Activated CD4-positive, alpha-beta memory T cell treated with anti-CD3 and anti-CD28 coated beads, Interleukin-2, amount 10 ng/mL, durations not matched to agents 7 days and 5 days (primary cell): ENCODE measurements at regions not wholly inside any gene's neighbourhood (a gene's known extent, or its start where the extent isn't known, plus 50 kb on each side); places are given as distances from the start of the nearest gene placed in this dataset.

Source experiments
- CTCF ChIA-PET: fragments of 350-600 bp; sonication (Branson Sonifier 250); formaldehyde crosslinking; loops from one replicate; lab custom pipeline; 2021; ENCODE audit warnings: antibody characterized with exemption, inconsistent platforms; lab: Charles Lee
- POLR2A ChIA-PET: fragments of 350-600 bp; sonication (Branson Sonifier 250); formaldehyde crosslinking; loops from one replicate; lab custom pipeline; 2021; ENCODE audit warnings: antibody characterized with exemption; lab: Charles Lee
- DNase-seq: peaks from one replicate; pipeline ENCODE4 v3.0.0-alpha.2; 2020
- H3K27ac Mint-ChIP-seq: one replicate; pipeline ENCODE4 v1.8.0; 2021; ENCODE audit warnings: mild to moderate bottlenecking, mixed read lengths
- H3K27me3 Mint-ChIP-seq: one replicate; pipeline ENCODE4 v1.8.0; 2021; ENCODE audit warnings: mixed read lengths
- H3K36me3 Mint-ChIP-seq: one replicate; pipeline ENCODE4 v1.8.0; 2021; ENCODE audit warnings: low read depth, mixed read lengths
- H3K4me1 Mint-ChIP-seq: one replicate; pipeline ENCODE4 v1.8.0; 2021; ENCODE audit warnings: mixed read lengths
- H3K4me3 Mint-ChIP-seq: one replicate; pipeline ENCODE4 v1.8.0; 2021; ENCODE audit warnings: mild to moderate bottlenecking, mixed read lengths
- H3K9me3 Mint-ChIP-seq: one replicate; pipeline ENCODE4 v1.8.0; 2021; ENCODE audit warnings: mixed read lengths

GRCh38 chr9:105975886-105976645 is 281.7 kb downstream of the TMEM38B start:
- H3K9me3 Mint-ChIP-seq, result no peaks in the 10 kb centered on the region
- ChIA-PET CTCF (no interaction called here), POLR2A (no interaction called here)

GRCh38 chr9:105978336-105978735 is 284.0 kb downstream of the TMEM38B start:
- Mint-ChIP-seq H3K4me3 (no peak overlapping the region), H3K4me1 (no peaks in the 10 kb centered on the region), H3K27me3 (no peaks in the 10 kb centered on the region), H3K36me3 (no peaks in the 10 kb centered on the region), H3K9me3 (no peaks in the 10 kb centered on the region), H3K27ac (no peak overlapping the region)
- POLR2A ChIA-PET, result no interaction called here
- CTCF ChIA-PET, result no interaction called here
- DNase-seq, result no peak

More at GRCh38 chr9:105975886-105976645, 281.7 kb downstream of the TMEM38B start:
- no peak for DNase-seq
- Mint-ChIP-seq H3K4me1 (no peaks in the 10 kb centered on the region), H3K36me3 (no peaks in the 10 kb centered on the region), H3K4me3 (no peak overlapping the region), H3K27ac (no peak overlapping the region), H3K27me3 (no peaks in the 10 kb centered on the region)

- no peaks in the 10 kb centered on the region for H3K27me3 Mint-ChIP-seq
- no peaks in the 10 kb centered on the region for H3K4me1 Mint-ChIP-seq
- H3K9me3 Mint-ChIP-seq, result no peaks in the 10 kb centered on the region
- no peak overlapping the region for H3K4me3 Mint-ChIP-seq
- H3K27ac Mint-ChIP-seq, result no peak overlapping the region
- CTCF ChIA-PET, result no interaction called here
- no peak for DNase-seq
- POLR2A ChIA-PET, result no interaction called here
- H3K36me3 Mint-ChIP-seq, result no peaks in the 10 kb centered on the region
These were observed 284.5 kb downstream of the TMEM38B start for GRCh38 chr9:105978826-105979225.

GRCh38 chr9:105979290-105979689 is 284.9 kb downstream of the TMEM38B start:
- no peaks in the 10 kb centered on the region for H3K36me3 Mint-ChIP-seq
- H3K27me3 Mint-ChIP-seq, result no peaks in the 10 kb centered on the region
- POLR2A ChIA-PET, result no interaction called here
- H3K4me3 Mint-ChIP-seq, result no peak overlapping the region
- DNase-seq, result no peak
- CTCF ChIA-PET, result no interaction called here
- H3K4me1 Mint-ChIP-seq, result no peaks in the 10 kb centered on the region
- H3K9me3 Mint-ChIP-seq, result no peaks in the 10 kb centered on the region
- no peak overlapping the region for H3K27ac Mint-ChIP-seq

GRCh38 chr9:105984714-105985113 is 290.4 kb downstream of the TMEM38B start:
- Mint-ChIP-seq H3K9me3 (no peaks in the 10 kb centered on the region), H3K27ac (no peak overlapping the region), H3K4me1 (no peaks in the 10 kb centered on the region), H3K27me3 (no peaks in the 10 kb centered on the region), H3K36me3 (no peaks in the 10 kb centered on the region), H3K4me3 (no peak overlapping the region)
- no peak for DNase-seq
- ChIA-PET CTCF (no interaction called here), POLR2A (no interaction called here)

- CTCF ChIA-PET, result no interaction called here
These were observed 298.9 kb downstream of the TMEM38B start for GRCh38 chr9:105993116-105993854.

GRCh38 chr9:105993921-105994715 is 299.8 kb downstream of the TMEM38B start:
- Mint-ChIP-seq H3K4me3 (no peak overlapping the region), H3K27ac (no peak overlapping the region), H3K36me3 (no peaks in the 10 kb centered on the region), H3K4me1 (no peaks in the 10 kb centered on the region), H3K27me3 (no peaks in the 10 kb centered on the region), H3K9me3 (no peaks in the 10 kb centered on the region)
- CTCF ChIA-PET, result no interaction called here
- DNase-seq, result no peak
- POLR2A ChIA-PET, result no interaction called here

More at GRCh38 chr9:105993116-105993854, 298.9 kb downstream of the TMEM38B start:
- Mint-ChIP-seq H3K27ac (no peak overlapping the region), H3K4me3 (no peak overlapping the region), H3K27me3 (no peaks in the 10 kb centered on the region), H3K9me3 (no peaks in the 10 kb centered on the region), H3K4me1 (no peaks in the 10 kb centered on the region), H3K36me3 (no peaks in the 10 kb centered on the region)
- DNase-seq, result no peak
- POLR2A ChIA-PET, result no interaction called here

- ChIA-PET CTCF (no interaction called here), POLR2A (no interaction called here)
These were observed 300.6 kb downstream of the TMEM38B start for GRCh38 chr9:105994970-105995369.

GRCh38 chr9:106017198-106017740 is 322.9 kb downstream of the TMEM38B start:
- no peak overlapping the region for H3K4me3 Mint-ChIP-seq
- no peaks in the 10 kb centered on the region for H3K4me1 Mint-ChIP-seq
- POLR2A ChIA-PET, result no interaction called here
- CTCF ChIA-PET, result no interaction called here
- DNase-seq, result no peak
- H3K36me3 Mint-ChIP-seq, result no peaks in the 10 kb centered on the region
- H3K9me3 Mint-ChIP-seq, result peaks cover 2% of the 10 kb centered on the region
- no peaks in the 10 kb centered on the region for H3K27me3 Mint-ChIP-seq
- H3K27ac Mint-ChIP-seq, result no peak overlapping the region

More at GRCh38 chr9:105994970-105995369, 300.6 kb downstream of the TMEM38B start:
- Mint-ChIP-seq H3K4me1 (no peaks in the 10 kb centered on the region), H3K36me3 (no peaks in the 10 kb centered on the region), H3K9me3 (no peaks in the 10 kb centered on the region), H3K4me3 (no peak overlapping the region), H3K27ac (no peak overlapping the region), H3K27me3 (no peaks in the 10 kb centered on the region)
- DNase-seq, result no peak

GRCh38 chr9:106019039-106019680 is 324.8 kb downstream of the TMEM38B start:
- no peaks in the 10 kb centered on the region for H3K27me3 Mint-ChIP-seq
- ChIA-PET POLR2A (no interaction called here), CTCF (no interaction called here)
- no peak for DNase-seq
- H3K4me3 Mint-ChIP-seq, result no peak overlapping the region
- H3K4me1 Mint-ChIP-seq, result no peaks in the 10 kb centered on the region
- H3K27ac Mint-ChIP-seq, result no peak overlapping the region
- no peaks in the 10 kb centered on the region for H3K36me3 Mint-ChIP-seq
- H3K9me3 Mint-ChIP-seq, result peaks cover under 1% of the 10 kb centered on the region

- H3K9me3 Mint-ChIP-seq, result no peaks in the 10 kb centered on the region
- ChIA-PET CTCF (no interaction called here), POLR2A (no interaction called here)
- no peak overlapping the region for H3K4me3 Mint-ChIP-seq
- H3K27ac Mint-ChIP-seq, result no peak overlapping the region
- no peak for DNase-seq
- no peaks in the 10 kb centered on the region for H3K4me1 Mint-ChIP-seq
- H3K36me3 Mint-ChIP-seq, result no peaks in the 10 kb centered on the region
- no peaks in the 10 kb centered on the region for H3K27me3 Mint-ChIP-seq
These were observed 325.4 kb downstream of the TMEM38B start for GRCh38 chr9:106019702-106020101.

GRCh38 chr9:106020186-106020585 is 325.8 kb downstream of the TMEM38B start:
- ChIA-PET POLR2A (no interaction called here), CTCF (no interaction called here)
- Mint-ChIP-seq H3K27ac (no peak overlapping the region), H3K4me3 (no peak overlapping the region), H3K4me1 (no peaks in the 10 kb centered on the region), H3K27me3 (no peaks in the 10 kb centered on the region), H3K36me3 (no peaks in the 10 kb centered on the region), H3K9me3 (no peaks in the 10 kb centered on the region)
- no peak for DNase-seq
